HEK293T (cell line): ENCODE measurements at regions not wholly inside any gene's neighbourhood (a gene's known extent, or its start where the extent isn't known, plus 50 kb on each side); places are given as distances from the start of the nearest gene placed in this dataset.

ENCODE experiments used
- ARNT ChIP-seq: fragments of 450-650 bp; IDR thresholded peaks from 2 replicates; pipeline ENCODE4 v1.6.1; 2017; ENCODE audit warnings: mild to moderate bottlenecking
- CTBP1 ChIP-seq: fragments of 450-650 bp; IDR thresholded peaks from 2 replicates; pipeline ENCODE4 v1.6.1; 2016; ENCODE audit warnings: borderline replicate concordance
- FOXA1 ChIP-seq: fragments of 450-650 bp; IDR thresholded peaks from 2 replicates; pipeline ENCODE4 v1.6.1; 2016; ENCODE audit warnings: mild to moderate bottlenecking
- FOXM1 ChIP-seq: fragments of 450-650 bp; IDR thresholded peaks from 2 replicates; pipeline ENCODE4 v1.6.1; 2017; ENCODE audit warnings: mild to moderate bottlenecking, borderline replicate concordance
- LEF1 ChIP-seq: fragments of 450-650 bp; IDR thresholded peaks from 2 replicates; pipeline ENCODE4 v1.6.1; 2017; ENCODE audit warnings: mild to moderate bottlenecking, borderline replicate concordance
- SP1 ChIP-seq: fragments of 450-650 bp; IDR thresholded peaks from 2 replicates; pipeline ENCODE4 v1.6.1; 2017
- ZNF384 ChIP-seq: fragments of 450-650 bp; IDR thresholded peaks from 2 replicates; pipeline ENCODE4 v1.6.1; 2016
- TF ChIP-seq, protein P1 (sequence below): fragments of 450-650 bp; IDR thresholded peaks from 2 replicates; pipeline ENCODE4 v1.6.1; 2016

DNA sequence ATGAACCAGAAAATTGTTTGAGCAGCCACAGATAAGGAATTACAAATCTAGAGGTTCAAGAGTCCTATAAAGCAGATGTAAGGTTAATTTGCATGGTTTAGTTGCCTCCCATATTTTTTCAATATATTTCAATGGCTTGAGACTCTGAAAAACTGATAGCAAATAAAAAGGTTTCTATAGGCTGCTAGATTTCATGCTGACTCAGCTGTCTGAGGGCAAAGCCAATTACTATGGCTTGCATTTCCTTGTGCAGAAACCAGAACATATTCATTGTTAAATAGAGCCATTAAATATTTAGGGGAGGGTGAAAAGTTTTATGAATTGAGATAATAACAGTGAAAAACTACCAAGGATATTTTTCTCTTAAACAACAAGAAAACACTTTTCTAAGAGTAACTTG, 278.1 kb upstream of the CADM2 start:
- TF ChIP-seq SP1 = no peak
- TF ChIP-seq ZNF384 = no peak
- TF ChIP-seq FOXM1 = no peak
- TF ChIP-seq ARNT = no peak
- TF ChIP-seq LEF1 = no peak
- TF ChIP-seq CTBP1 = no peak
- no peak for TF ChIP-seq FOXA1
- TF ChIP-seq, protein P1, sequence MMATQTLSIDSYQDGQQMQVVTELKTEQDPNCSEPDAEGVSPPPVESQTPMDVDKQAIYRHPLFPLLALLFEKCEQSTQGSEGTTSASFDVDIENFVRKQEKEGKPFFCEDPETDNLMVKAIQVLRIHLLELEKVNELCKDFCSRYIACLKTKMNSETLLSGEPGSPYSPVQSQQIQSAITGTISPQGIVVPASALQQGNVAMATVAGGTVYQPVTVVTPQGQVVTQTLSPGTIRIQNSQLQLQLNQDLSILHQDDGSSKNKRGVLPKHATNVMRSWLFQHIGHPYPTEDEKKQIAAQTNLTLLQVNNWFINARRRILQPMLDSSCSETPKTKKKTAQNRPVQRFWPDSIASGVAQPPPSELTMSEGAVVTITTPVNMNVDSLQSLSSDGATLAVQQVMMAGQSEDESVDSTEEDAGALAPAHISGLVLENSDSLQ = no peak
